ENCODE measurements at regions not wholly inside any gene's neighbourhood (a gene's known extent, or its start where the extent isn't known, plus 50 kb on each side); places are given as distances from the start of the nearest gene placed in this dataset.

GRCh38 chr4:135166661-135167060, 965.1 kb upstream of the PABPC4L start:
- in situ Hi-C loops (cut with HindIII; ENCODE audit: low pct_unique_long_range_greater_than_20kb, low sequenced_read_pairs) = no loop called here
- no peak for DNase-seq (ENCODE audit: low read depth in 1 of 2, low spot score in 1 of 2)
- no peak for TF ChIP-seq JUND (IDR thresholded peaks at IDR 0.05; ENCODE audit: low read depth)

DNA sequence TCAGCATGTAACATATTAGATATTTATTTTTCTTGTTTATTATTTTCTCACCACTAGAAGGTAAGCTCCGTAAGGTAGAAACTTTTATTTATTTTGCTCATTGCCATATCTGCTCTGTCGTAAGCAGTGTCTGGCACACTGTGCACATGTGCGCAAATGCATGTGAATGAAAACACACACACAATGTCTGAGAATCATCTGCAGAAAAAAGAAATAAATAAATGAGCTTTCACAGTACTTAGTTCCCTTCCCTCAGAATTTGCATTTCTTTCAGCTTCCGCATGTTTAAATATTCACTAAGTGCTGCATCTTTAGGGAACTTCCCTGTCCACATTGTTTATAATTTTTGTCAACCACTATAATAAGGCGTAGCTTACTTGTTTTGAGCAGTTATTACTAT, 963.0 kb upstream of the PABPC4L start:
- in situ Hi-C loops (cut with HindIII; ENCODE audit: low pct_unique_long_range_greater_than_20kb, low sequenced_read_pairs) = no loop called here
- DNase-seq (ENCODE audit: low read depth in 1 of 2, low spot score in 1 of 2) = no peak
- no peak for TF ChIP-seq JUND (IDR thresholded peaks at IDR 0.05; ENCODE audit: low read depth)

GRCh38 chr4:135144498-135144897, 942.9 kb upstream of the PABPC4L start:
- in situ Hi-C loops (cut with HindIII; ENCODE audit: low pct_unique_long_range_greater_than_20kb, low sequenced_read_pairs) = no loop called here
- DNase-seq (ENCODE audit: low read depth in 1 of 2, low spot score in 1 of 2) = no peak
- TF ChIP-seq JUND (IDR thresholded peaks at IDR 0.05; ENCODE audit: low read depth) = no peak

- in situ Hi-C loops (cut with HindIII; ENCODE audit: low pct_unique_long_range_greater_than_20kb, low sequenced_read_pairs) = no loop called here
- TF ChIP-seq JUND (IDR thresholded peaks at IDR 0.05; ENCODE audit: low read depth) = no peak
- DNase-seq (ENCODE audit: low read depth in 1 of 2, low spot score in 1 of 2) = no peak
Observed at GRCh38 chr4:135124196-135124595, 922.6 kb upstream of the PABPC4L start.

GRCh38 chr4:135123632-135124031, 922.0 kb upstream of the PABPC4L start:
- TF ChIP-seq JUND (IDR thresholded peaks at IDR 0.05; ENCODE audit: low read depth) = no peak
- in situ Hi-C loops (cut with HindIII; ENCODE audit: low pct_unique_long_range_greater_than_20kb, low sequenced_read_pairs) = no loop called here
- no peak for DNase-seq (ENCODE audit: low read depth in 1 of 2, low spot score in 1 of 2)

- in situ Hi-C loops (cut with HindIII; ENCODE audit: low pct_unique_long_range_greater_than_20kb, low sequenced_read_pairs) = no loop called here
- TF ChIP-seq JUND (IDR thresholded peaks at IDR 0.05; ENCODE audit: low read depth) = no peak
- DNase-seq (ENCODE audit: low read depth in 1 of 2, low spot score in 1 of 2) = no peak
Observed at GRCh38 chr4:135122457-135122856, 920.9 kb upstream of the PABPC4L start.

DNA sequence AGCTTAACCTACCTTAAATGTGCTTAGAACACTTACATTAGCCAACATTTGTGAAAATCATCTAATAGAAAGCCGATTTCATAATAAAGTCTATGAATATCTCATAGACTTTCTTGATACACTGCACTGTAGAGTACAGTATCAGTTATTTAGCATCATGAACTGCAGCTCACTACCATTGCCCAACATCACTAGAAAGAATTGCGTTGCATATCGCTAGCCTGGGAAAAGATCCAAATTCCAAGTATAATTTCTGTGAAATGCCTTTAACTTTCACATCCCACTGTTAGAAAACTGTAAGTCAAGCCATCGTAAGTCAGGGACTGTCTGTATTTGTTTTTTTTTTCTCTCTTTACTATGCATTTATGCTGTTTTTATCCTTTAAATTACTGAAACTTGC, 918.6 kb upstream of the PABPC4L start:
- in situ Hi-C loops (cut with HindIII; ENCODE audit: low pct_unique_long_range_greater_than_20kb, low sequenced_read_pairs) = no loop called here
- DNase-seq (ENCODE audit: low read depth in 1 of 2, low spot score in 1 of 2) = no peak
- TF ChIP-seq JUND (IDR thresholded peaks at IDR 0.05; ENCODE audit: low read depth) = no peak

DNA sequence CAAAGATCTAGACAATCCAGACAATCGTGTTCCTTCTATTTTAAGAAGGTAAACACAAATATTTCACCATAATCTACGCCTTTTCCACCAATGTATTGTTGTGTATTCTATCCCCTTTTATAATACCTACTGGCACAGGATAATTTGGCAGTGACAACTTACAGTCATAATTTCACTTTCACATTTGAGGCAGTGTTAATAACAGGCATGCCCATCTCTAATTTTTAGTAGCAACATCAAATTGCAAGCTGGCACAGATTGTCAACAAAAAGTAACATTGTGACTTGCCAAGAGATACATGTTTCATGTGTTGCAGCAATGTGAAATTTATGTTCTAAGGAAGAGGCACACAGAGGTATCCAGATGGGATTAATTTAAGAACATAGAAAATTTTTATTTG, 912.5 kb upstream of the PABPC4L start:
- TF ChIP-seq JUND (IDR thresholded peaks at IDR 0.05; ENCODE audit: low read depth) = no peak
- in situ Hi-C loops (cut with HindIII; ENCODE audit: low pct_unique_long_range_greater_than_20kb, low sequenced_read_pairs) = no loop called here
- DNase-seq (ENCODE audit: low read depth in 1 of 2, low spot score in 1 of 2) = no peak

DNA sequence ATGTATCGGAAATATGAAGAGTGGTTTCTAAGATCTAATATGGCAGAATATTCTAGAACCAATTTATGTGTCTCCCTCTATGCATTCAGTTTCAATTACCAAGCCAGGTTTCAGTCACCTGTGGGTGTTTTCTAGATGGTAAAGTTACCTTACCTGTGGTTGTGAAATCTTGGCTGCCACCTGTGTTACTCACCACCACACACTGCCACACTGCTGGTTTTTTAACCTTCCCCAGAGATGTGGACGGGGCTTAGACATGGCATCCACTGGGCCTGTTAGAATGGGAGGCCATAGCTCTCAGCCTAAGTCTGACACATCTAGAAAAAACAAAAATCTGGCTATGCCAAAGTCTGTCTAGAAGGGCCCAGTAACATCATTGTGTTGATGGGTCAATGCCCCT, 896.5 kb upstream of the PABPC4L start:
- in situ Hi-C loops (cut with HindIII; ENCODE audit: low pct_unique_long_range_greater_than_20kb, low sequenced_read_pairs) = no loop called here
- TF ChIP-seq JUND (IDR thresholded peaks at IDR 0.05; ENCODE audit: low read depth) = no peak
- DNase-seq (ENCODE audit: low read depth in 1 of 2, low spot score in 1 of 2) = no peak

DNA sequence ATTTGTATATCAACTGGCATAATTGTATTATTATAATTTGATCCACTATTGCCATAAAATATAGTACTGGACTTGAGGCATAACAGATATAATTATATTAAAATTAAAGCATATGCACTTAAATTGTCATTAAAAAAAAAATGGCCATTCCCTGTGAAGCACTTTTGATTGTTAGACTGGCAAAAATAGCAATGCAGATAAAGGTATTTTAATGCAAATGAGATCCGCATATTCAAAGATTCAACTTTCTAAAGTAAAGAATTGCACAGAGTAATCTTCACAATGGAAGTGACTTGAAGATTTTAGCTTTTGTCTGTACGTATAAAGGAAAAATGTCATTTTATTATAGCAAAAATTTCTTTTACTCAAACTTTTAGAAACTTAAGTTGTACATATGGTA, 871.8 kb upstream of the PABPC4L start:
- TF ChIP-seq JUND (IDR thresholded peaks at IDR 0.05; ENCODE audit: low read depth) = no peak
- in situ Hi-C loops (cut with HindIII; ENCODE audit: low pct_unique_long_range_greater_than_20kb, low sequenced_read_pairs) = no loop called here

GRCh38 chr4:135072553-135072952, 871.0 kb upstream of the PABPC4L start:
- no peak for TF ChIP-seq JUND (IDR thresholded peaks at IDR 0.05; ENCODE audit: low read depth)
- in situ Hi-C loops (cut with HindIII; ENCODE audit: low pct_unique_long_range_greater_than_20kb, low sequenced_read_pairs) = no loop called here
- DNase-seq (ENCODE audit: low read depth in 1 of 2, low spot score in 1 of 2) = no peak

More for the DNA sequence above, 871.8 kb upstream of the PABPC4L start:
- no peak for DNase-seq (ENCODE audit: low read depth in 1 of 2, low spot score in 1 of 2)

GRCh38 chr4:135065366-135065765, 863.8 kb upstream of the PABPC4L start:
- no peak for DNase-seq (ENCODE audit: low read depth in 1 of 2, low spot score in 1 of 2)
- in situ Hi-C loops (cut with HindIII; ENCODE audit: low pct_unique_long_range_greater_than_20kb, low sequenced_read_pairs) = no loop called here
- TF ChIP-seq JUND (IDR thresholded peaks at IDR 0.05; ENCODE audit: low read depth) = no peak

DNA sequence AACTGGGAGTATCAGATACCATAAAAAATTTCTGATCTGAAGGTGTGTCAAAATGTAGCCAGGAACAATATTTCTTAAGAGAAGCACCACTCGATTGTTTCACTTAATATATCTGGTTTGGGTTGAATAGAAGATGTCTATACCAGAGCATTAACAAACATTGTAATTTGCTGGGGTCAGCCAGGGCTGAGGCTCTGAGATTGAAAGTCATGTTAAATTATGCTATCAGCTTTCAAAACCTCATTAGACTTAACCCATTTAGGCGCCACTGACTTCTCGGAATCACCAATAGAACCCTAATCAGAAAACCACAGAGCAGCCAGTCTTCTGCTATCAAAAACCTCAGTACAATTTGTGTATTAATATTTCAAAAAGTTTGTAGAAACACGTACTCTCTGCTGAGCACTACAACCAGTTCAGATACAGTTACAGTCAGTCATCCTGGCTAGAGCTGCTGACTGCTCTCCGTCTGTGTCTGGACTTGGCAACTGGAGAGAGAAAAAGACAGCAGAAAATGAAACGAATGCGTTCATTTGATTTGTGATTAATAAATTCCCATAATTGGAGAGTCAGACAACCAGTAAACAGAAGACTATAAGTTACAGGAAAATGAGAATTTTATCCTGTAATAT, 848.6 kb upstream of the PABPC4L start:
- TF ChIP-seq JUND (IDR thresholded peaks at IDR 0.05; ENCODE audit: low read depth) = no peak
- DNase-seq (ENCODE audit: low read depth in 1 of 2, low spot score in 1 of 2) = no peak
- in situ Hi-C loops (cut with HindIII; ENCODE audit: low pct_unique_long_range_greater_than_20kb, low sequenced_read_pairs) = no loop called here

GRCh38 chr4:135032670-135033069, 831.1 kb upstream of the PABPC4L start:
- no peak for TF ChIP-seq JUND (IDR thresholded peaks at IDR 0.05; ENCODE audit: low read depth)
- DNase-seq (ENCODE audit: low read depth in 1 of 2, low spot score in 1 of 2) = no peak
- in situ Hi-C loops (cut with HindIII; ENCODE audit: low pct_unique_long_range_greater_than_20kb, low sequenced_read_pairs) = no loop called here

Measured in T47D (cell line).